ENCODE measurements at regions not wholly inside any gene's neighbourhood (a gene's known extent, or its start where the extent isn't known, plus 50 kb on each side); places are given as distances from the start of the nearest gene placed in this dataset.

- no peak for DNase-seq
These were observed 181.2 kb downstream of the OMA1 start for GRCh38 chr1:58365328-58365727.

- DNase-seq, result no peak
These were observed 182.9 kb downstream of the OMA1 start for GRCh38 chr1:58363585-58363984.

- DNase-seq, result no peak
These were observed 185.4 kb downstream of the OMA1 start for GRCh38 chr1:58361134-58361533.

- DNase-seq, result no peak
These were observed 188.2 kb downstream of the OMA1 start for GRCh38 chr1:58358346-58358745.

- no peak for DNase-seq
These were observed 190.1 kb downstream of the OMA1 start for GRCh38 chr1:58356402-58356801.

GRCh38 chr1:58353168-58353567 is 193.4 kb downstream of the OMA1 start:
- no peak for DNase-seq

- no peak for DNase-seq
These were observed 193.9 kb downstream of the OMA1 start for GRCh38 chr1:58352476-58353092.

GRCh38 chr1:58346036-58346355 is 200.5 kb downstream of the OMA1 start:
- no peak for DNase-seq

- no peak for DNase-seq
These were observed 201.1 kb downstream of the OMA1 start for GRCh38 chr1:58345215-58346035.

- no peak for DNase-seq
These were observed 206.3 kb downstream of the OMA1 start for GRCh38 chr1:58340185-58340584.

GRCh38 chr1:58338081-58338480 is 208.4 kb downstream of the OMA1 start:
- DNase-seq, result no peak

GRCh38 chr1:58333511-58333910 is 213.0 kb downstream of the OMA1 start:
- DNase-seq, result no peak

- DNase-seq, result no peak
These were observed 215.4 kb downstream of the OMA1 start for GRCh38 chr1:58331156-58331555.

- no peak for DNase-seq
These were observed 220.7 kb downstream of the OMA1 start for GRCh38 chr1:58325866-58326265.

- peak in 1 of 2 experiments; percentile 16 for DNase-seq
These were observed 222.0 kb downstream of the OMA1 start for GRCh38 chr1:58324558-58324957.

GRCh38 chr1:58318157-58319005 is 228.1 kb downstream of the OMA1 start:
- no peak for DNase-seq

- no peak for DNase-seq
These were observed 228.8 kb downstream of the OMA1 start for GRCh38 chr1:58317694-58318093.

- DNase-seq, result no peak
These were observed 229.4 kb downstream of the OMA1 start for GRCh38 chr1:58317086-58317485.

GRCh38 chr1:58316141-58316540 is 230.4 kb downstream of the OMA1 start:
- DNase-seq, result no peak

- DNase-seq, result no peak
These were observed 233.5 kb downstream of the OMA1 start for GRCh38 chr1:58312971-58313563.

GRCh38 chr1:58312461-58312860 is 234.1 kb downstream of the OMA1 start:
- DNase-seq, result no peak

- DNase-seq, result no peak
These were observed 235.6 kb downstream of the OMA1 start for GRCh38 chr1:58310881-58311280.

GRCh38 chr1:58310469-58310868 is 236.1 kb downstream of the OMA1 start:
- no peak for DNase-seq

Data from Kasumi-1 (cell line).